Eye (tissue), 1 donor: ENCODE measurements at regions not wholly inside any gene's neighbourhood (a gene's known extent, or its start where the extent isn't known, plus 50 kb on each side); places are given as distances from the start of the nearest gene placed in this dataset.

Experiments used
- DNase-seq: peaks from one replicate; pipeline ENCODE4 v3.0.0-alpha.2; 2015

GRCh38 chr14:104444159-104445030 is 135.2 kb upstream of the C14orf180 start:
- no peak for DNase-seq

- no peak for DNase-seq
Measured at GRCh38 chr14:104445086-104445485, 134.5 kb upstream of the C14orf180 start.

GRCh38 chr14:104445832-104446381 is 133.7 kb upstream of the C14orf180 start:
- no peak for DNase-seq

GRCh38 chr14:104446611-104447010 is 133.0 kb upstream of the C14orf180 start:
- DNase-seq = no peak

- DNase-seq = no peak
Measured at GRCh38 chr14:104447750-104448149, 131.8 kb upstream of the C14orf180 start.

- no peak for DNase-seq
Measured at GRCh38 chr14:104448321-104448720, 131.2 kb upstream of the C14orf180 start.

- DNase-seq = no peak
Measured at GRCh38 chr14:104448721-104449120, 130.8 kb upstream of the C14orf180 start.

GRCh38 chr14:104450811-104451401 is 128.7 kb upstream of the C14orf180 start:
- no peak for DNase-seq

GRCh38 chr14:104451474-104451873 is 128.1 kb upstream of the C14orf180 start:
- DNase-seq = no peak

GRCh38 chr14:104458845-104459244 is 120.7 kb upstream of the C14orf180 start:
- DNase-seq = no peak

- DNase-seq = peak; percentile 87
Measured at GRCh38 chr14:104460791-104461651, 118.5 kb upstream of the C14orf180 start.

- peak; percentile 73 for DNase-seq
Measured at GRCh38 chr14:104461676-104462449, 117.7 kb upstream of the C14orf180 start.

- DNase-seq = no peak
Measured at GRCh38 chr14:104462651-104463630, 116.6 kb upstream of the C14orf180 start.

GRCh38 chr14:104464907-104465306 is 114.7 kb upstream of the C14orf180 start:
- DNase-seq = no peak

- DNase-seq = no peak
Measured at GRCh38 chr14:104465482-104466390, 113.8 kb upstream of the C14orf180 start.

- DNase-seq = no peak
Measured at GRCh38 chr14:104467236-104467635, 112.3 kb upstream of the C14orf180 start.

GRCh38 chr14:104467641-104468040 is 111.9 kb upstream of the C14orf180 start:
- no peak for DNase-seq

- DNase-seq = no peak
Measured at GRCh38 chr14:104469591-104469990, 110.0 kb upstream of the C14orf180 start.

GRCh38 chr14:104470588-104470987 is 109.0 kb upstream of the C14orf180 start:
- DNase-seq = no peak

GRCh38 chr14:104471114-104471513 is 108.5 kb upstream of the C14orf180 start:
- DNase-seq = no peak
